Peyer's patch (tissue), 4 donors: ENCODE measurements at regions not wholly inside any gene's neighbourhood (a gene's known extent, or its start where the extent isn't known, plus 50 kb on each side); places are given as distances from the start of the nearest gene placed in this dataset.

Experiments used
- DNase-seq, 3 donors: peaks; one replicate each; pipeline ENCODE4 v3.0.0-alpha.2; 2017 to 2019
- H3K27ac ChIP-seq, 4 donors: fragments of 200-600 bp; sonication (generic); one replicate each; pipeline ENCODE4 v1.5.1; 2016 to 2019
- H3K27me3 ChIP-seq, 2 donors: fragments of 200-600 bp; sonication (generic); one replicate each; pipeline ENCODE4 v1.5.1; 2019
- H3K36me3 ChIP-seq, 3 donors: fragments of 200-600 bp; sonication (generic); one replicate each; pipeline ENCODE4 v1.5.1; 2016 to 2019
- H3K4me1 ChIP-seq, 4 donors: fragments of 200-600 bp; sonication (generic); one replicate each; pipeline ENCODE4 v1.5.1; 2016 to 2019
- H3K4me3 ChIP-seq, 4 donors: fragments of 200-600 bp; sonication (generic); 1 replicate in 3 of 4; 2 replicates in 1 of 4; pipeline ENCODE4 v1.5.1; 2016 to 2019; ENCODE audit warnings: mild to moderate bottlenecking in 1 of 4
- H3K9me3 ChIP-seq, 4 donors: fragments of 200-600 bp; sonication (generic); one replicate each; pipeline ENCODE4 v1.5.1; 2016 to 2019; ENCODE audit warnings: mild to moderate bottlenecking in 1 of 4
- POLR2A ChIP-seq, 2 donors: fragments of 450-650 bp; IDR thresholded peaks; one replicate each; pipeline ENCODE4 v1.5.1; 2017; ENCODE audit warnings: antibody characterized with exemption in 2 of 2, mild to moderate bottlenecking in 2 of 2, moderate library complexity in 2 of 2
- TF ChIP-seq, protein P1 (sequence below), 6 experiments: fragments of 450-650 bp in 4 of 6; fragments of 200-600 bp in 2 of 6; sonication (generic) in 1 of 6; IDR thresholded peaks; one replicate each; pipeline ENCODE4 v1.5.1; 2017 to 2019; ENCODE audit warnings: antibody characterized with exemption in 6 of 6, mild to moderate bottlenecking in 3 of 6, moderate library complexity in 1 of 6

DNA sequence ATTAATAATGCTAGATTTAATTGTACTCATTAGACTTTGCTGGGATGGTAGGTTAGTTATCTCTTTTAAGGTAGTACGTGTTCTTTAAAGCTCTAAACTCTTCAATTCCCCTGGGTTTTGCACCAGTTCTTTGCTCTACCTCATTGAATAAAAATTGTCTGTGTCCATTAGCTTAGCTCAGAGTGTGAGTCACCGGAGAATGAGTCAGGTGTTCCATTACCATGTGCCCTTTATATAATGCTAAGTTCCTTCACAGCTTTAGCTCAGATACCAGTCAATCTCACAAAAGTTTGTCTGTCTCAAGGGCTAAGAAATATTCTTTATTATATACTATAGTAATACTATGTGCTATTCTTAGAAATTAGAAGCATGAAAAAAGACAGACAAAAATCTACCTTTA, 339.4 kb downstream of the PRELID2 start:
- H3K36me3 ChIP-seq, result no peaks in the 10 kb centered on the region
- no peak overlapping the region for H3K27ac ChIP-seq
- H3K27me3 ChIP-seq, result no peaks in the 10 kb centered on the region
- no peak overlapping the region for H3K4me3 ChIP-seq
- H3K4me1 ChIP-seq, result peaks cover 0 to 4% (median 0%) of the 10 kb centered on the region in 4 donors
- no peaks in the 10 kb centered on the region for H3K9me3 ChIP-seq
- TF ChIP-seq, protein P1, sequence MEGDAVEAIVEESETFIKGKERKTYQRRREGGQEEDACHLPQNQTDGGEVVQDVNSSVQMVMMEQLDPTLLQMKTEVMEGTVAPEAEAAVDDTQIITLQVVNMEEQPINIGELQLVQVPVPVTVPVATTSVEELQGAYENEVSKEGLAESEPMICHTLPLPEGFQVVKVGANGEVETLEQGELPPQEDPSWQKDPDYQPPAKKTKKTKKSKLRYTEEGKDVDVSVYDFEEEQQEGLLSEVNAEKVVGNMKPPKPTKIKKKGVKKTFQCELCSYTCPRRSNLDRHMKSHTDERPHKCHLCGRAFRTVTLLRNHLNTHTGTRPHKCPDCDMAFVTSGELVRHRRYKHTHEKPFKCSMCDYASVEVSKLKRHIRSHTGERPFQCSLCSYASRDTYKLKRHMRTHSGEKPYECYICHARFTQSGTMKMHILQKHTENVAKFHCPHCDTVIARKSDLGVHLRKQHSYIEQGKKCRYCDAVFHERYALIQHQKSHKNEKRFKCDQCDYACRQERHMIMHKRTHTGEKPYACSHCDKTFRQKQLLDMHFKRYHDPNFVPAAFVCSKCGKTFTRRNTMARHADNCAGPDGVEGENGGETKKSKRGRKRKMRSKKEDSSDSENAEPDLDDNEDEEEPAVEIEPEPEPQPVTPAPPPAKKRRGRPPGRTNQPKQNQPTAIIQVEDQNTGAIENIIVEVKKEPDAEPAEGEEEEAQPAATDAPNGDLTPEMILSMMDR (IDR thresholded peaks at IDR 0.05), result no peak
- TF ChIP-seq POLR2A (IDR thresholded peaks at IDR 0.05), result no peak
- peak in 1 of 3 donors; percentile 77 for DNase-seq

DNA sequence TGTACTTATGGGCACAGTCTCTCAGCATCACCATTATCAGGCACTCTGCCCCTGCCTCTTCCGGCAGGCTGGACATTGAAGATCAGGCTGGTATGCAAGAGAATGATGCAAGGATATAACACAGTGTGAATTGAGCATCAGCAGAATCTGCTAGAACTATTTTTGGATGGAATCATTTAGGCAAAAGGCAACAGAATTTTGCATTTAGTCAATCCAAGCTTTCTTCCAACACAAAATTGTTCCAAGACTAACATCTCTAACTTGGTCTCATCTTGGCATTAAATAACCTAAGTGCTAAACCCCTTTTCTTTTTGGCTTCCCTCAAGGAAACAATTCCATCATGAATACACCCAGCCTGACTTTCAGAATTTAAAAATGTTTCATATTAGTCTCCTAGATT, 339.9 kb downstream of the PRELID2 start:
- Histone ChIP-seq H3K27me3 (no peaks in the 10 kb centered on the region), H3K4me3 (no peak overlapping the region), H3K4me1 (no peaks in the 10 kb centered on the region), H3K9me3 (no peaks in the 10 kb centered on the region), H3K36me3 (no peaks in the 10 kb centered on the region), H3K27ac (no peak overlapping the region)
- TF ChIP-seq, protein P1 (IDR thresholded peaks at IDR 0.05), result no peak
- TF ChIP-seq POLR2A (IDR thresholded peaks at IDR 0.05), result no peak
- no peak for DNase-seq

DNA sequence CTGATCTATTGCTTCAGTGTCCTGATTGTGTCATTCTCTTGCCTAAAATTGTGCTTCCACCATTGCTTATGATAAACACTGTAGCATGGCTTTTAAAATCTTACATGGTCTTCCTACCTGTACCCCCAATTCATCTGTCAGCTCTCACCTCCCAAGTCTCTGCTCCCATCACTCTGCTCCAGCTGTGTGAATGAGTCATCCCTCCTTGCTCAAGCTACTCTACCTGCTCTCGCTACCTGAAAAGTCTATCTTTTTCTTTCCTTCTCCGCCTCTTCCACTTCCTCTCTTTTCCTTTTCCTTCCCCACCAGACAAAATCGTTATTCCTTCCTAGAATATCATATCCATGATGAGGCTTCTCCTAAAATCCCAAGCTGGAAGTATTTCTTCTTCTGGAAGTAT, 341.7 kb downstream of the PRELID2 start:
- no peak overlapping the region for H3K4me3 ChIP-seq
- no peak for TF ChIP-seq POLR2A (IDR thresholded peaks at IDR 0.05)
- TF ChIP-seq, protein P1 (IDR thresholded peaks at IDR 0.05), result no peak
- DNase-seq, result no peak
- no peaks in the 10 kb centered on the region for H3K36me3 ChIP-seq
- H3K9me3 ChIP-seq, result no peaks in the 10 kb centered on the region
- H3K4me1 ChIP-seq, result no peaks in the 10 kb centered on the region
- no peak overlapping the region for H3K27ac ChIP-seq
- H3K27me3 ChIP-seq, result no peaks in the 10 kb centered on the region

DNA sequence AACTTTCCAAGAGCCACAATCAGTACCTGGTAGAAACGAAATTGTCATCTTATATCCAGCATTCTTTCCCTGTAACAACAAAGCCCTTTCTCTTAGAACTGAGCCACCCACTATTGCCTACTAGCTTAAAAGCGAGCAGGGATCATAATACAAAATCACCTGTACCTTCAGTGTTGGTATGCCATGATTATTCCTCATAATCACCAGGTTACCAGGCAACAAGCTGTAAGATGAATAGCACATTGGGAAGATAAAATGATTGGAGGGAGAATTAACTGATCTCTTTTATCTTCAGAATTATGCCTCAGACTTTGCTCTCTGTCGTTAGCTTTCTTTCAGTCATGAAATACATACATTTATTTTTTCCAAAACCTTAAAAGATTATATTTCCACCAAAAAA, 345.6 kb downstream of the PRELID2 start:
- no peak overlapping the region for H3K27ac ChIP-seq
- no peaks in the 10 kb centered on the region for H3K9me3 ChIP-seq
- H3K27me3 ChIP-seq, result no peaks in the 10 kb centered on the region
- TF ChIP-seq, protein P1 (IDR thresholded peaks at IDR 0.05), result no peak
- no peak for TF ChIP-seq POLR2A (IDR thresholded peaks at IDR 0.05)
- no peak for DNase-seq
- H3K4me3 ChIP-seq, result no peak overlapping the region
- H3K4me1 ChIP-seq, result no peaks in the 10 kb centered on the region
- H3K36me3 ChIP-seq, result no peaks in the 10 kb centered on the region

DNA sequence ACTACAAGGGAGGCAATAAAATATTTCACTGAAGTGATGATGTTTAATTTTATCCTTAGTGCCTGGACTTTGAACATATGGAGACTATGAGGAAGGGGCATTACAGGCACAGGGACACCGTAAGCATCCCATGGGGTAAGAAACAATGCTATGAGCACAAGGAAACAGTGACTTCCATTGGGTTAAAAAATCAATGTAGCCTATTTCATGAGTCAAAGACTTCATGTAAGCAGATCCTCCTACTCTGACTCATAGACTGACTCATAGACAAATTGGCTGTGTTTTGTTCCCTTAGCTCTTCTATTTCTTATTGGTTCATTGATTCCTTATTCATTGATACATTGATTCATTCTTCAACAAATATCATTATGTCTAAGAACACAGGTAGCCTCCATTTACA, 351.0 kb downstream of the PRELID2 start:
- DNase-seq, result no peak
- TF ChIP-seq, protein P1 (IDR thresholded peaks at IDR 0.05), result no peak
- TF ChIP-seq POLR2A (IDR thresholded peaks at IDR 0.05), result no peak
- no peaks in the 10 kb centered on the region for H3K36me3 ChIP-seq
- H3K27ac ChIP-seq, result no peak overlapping the region
- H3K9me3 ChIP-seq, result no peaks in the 10 kb centered on the region
- H3K4me1 ChIP-seq, result no peaks in the 10 kb centered on the region
- no peaks in the 10 kb centered on the region for H3K27me3 ChIP-seq
- H3K4me3 ChIP-seq, result no peak overlapping the region

DNA sequence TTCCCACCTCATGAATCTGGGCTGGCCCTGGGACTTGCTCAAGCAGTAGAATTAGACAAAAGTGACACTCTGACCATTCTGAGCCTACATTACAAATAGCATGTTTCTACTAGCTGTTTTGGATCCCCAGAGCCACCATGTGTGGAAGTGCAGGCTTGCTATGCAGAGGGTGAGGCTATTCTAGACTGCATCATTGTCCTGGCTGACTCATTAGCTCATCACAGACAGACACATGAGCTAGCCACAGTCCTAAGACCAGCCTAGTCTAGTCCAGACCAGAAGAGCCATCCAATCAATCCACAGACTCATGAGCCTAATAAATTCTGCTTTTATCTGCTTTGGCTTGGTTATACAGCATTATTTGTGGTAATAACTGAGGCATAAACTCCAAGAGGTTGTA, 351.9 kb downstream of the PRELID2 start:
- Histone ChIP-seq H3K4me1 (no peaks in the 10 kb centered on the region), H3K4me3 (no peak overlapping the region), H3K36me3 (no peaks in the 10 kb centered on the region), H3K27ac (no peak overlapping the region), H3K9me3 (no peaks in the 10 kb centered on the region), H3K27me3 (no peaks in the 10 kb centered on the region)
- peak in 1 of 3 donors; percentile 47 for DNase-seq
- TF ChIP-seq, protein P1 (IDR thresholded peaks at IDR 0.05), result no peak
- TF ChIP-seq POLR2A (IDR thresholded peaks at IDR 0.05), result no peak
